Liver (tissue), 3 donors: ENCODE measurements at regions not wholly inside any gene's neighbourhood (a gene's known extent, or its start where the extent isn't known, plus 50 kb on each side); places are given as distances from the start of the nearest gene placed in this dataset.

Experiments
- ATF3 ChIP-seq: IDR thresholded peaks from 2 replicates; pipeline ENCODE4 v1.6.1; 2016; ENCODE audit warnings: antibody characterized with exemption
- CTCF ChIP-seq: fragments of 150-350 bp; IDR thresholded peaks from 2 replicates; pipeline ENCODE4 v1.5.1; 2017; ENCODE audit warnings: improper control_type of control experiment, low read depth, low read length; ENCODE audit not compliant: missing input control
- EGR1 ChIP-seq, 2 donors: IDR thresholded peaks; 2 replicates each; pipeline ENCODE4 v1.6.1; 2016 to 2018; ENCODE audit warnings: antibody characterized with exemption in 2 of 2, low read depth in 2 of 2
- FOXA1 ChIP-seq: IDR thresholded peaks from 2 replicates; pipeline ENCODE4 v1.6.1; 2016; ENCODE audit warnings: antibody characterized with exemption
- RXRA ChIP-seq, 2 donors: IDR thresholded peaks; 2 replicates each; pipeline ENCODE4 v1.6.1; 2017 to 2018; ENCODE audit warnings: antibody characterized with exemption in 2 of 2, mild to moderate bottlenecking in 1 of 2
- TAF1 ChIP-seq: conservative IDR thresholded peaks from 2 replicates; pipeline ENCODE4 v1.6.1; 2016; ENCODE audit warnings: antibody characterized with exemption, mild to moderate bottlenecking
- ZBTB33 ChIP-seq: IDR thresholded peaks from 2 replicates; pipeline ENCODE4 v1.6.1; 2016; ENCODE audit warnings: antibody characterized with exemption
- donor health status: healthy.
- donor health status: healthy.

GRCh38 chr12:94091624-94092023, 56.8 kb upstream of the PLXNC1 start:
- TF ChIP-seq CTCF (no peak), FOXA1 (no peak), EGR1 (IDR thresholded peaks at IDR 0.05; ENCODE audit: low read depth in 2 of 2) (no peak), RXRA (IDR thresholded peaks at IDR 0.05) (no peak), TAF1 (no peak), ZBTB33 (no peak), ATF3 (no peak)
